SK-N-SH (cell line): ENCODE measurements at regions not wholly inside any gene's neighbourhood (a gene's known extent, or its start where the extent isn't known, plus 50 kb on each side); places are given as distances from the start of the nearest gene placed in this dataset.

ENCODE experiments used
- CTCF ChIA-PET: fragments of 300-600, 350-600 bp; formaldehyde crosslinking; extraction: SDS; loops from one replicate; lab custom pipeline; 2021; lab: Yijun Ruan, JAX
- POLR2A ChIA-PET: fragments of 350-600 bp; sonication (Branson Sonifier 250); formaldehyde crosslinking; extraction: SDS; loops from one replicate; lab custom pipeline; 2020; ENCODE audit warnings: antibody characterized with exemption, inconsistent platforms; lab: Yijun Ruan, JAX
- DNase-seq: peaks from one replicate; pipeline ENCODE4 v3.0.0; 2012
- H2AFZ ChIP-seq: fragments of 200-600 bp; sonication (generic); 2 replicates; pipeline ENCODE4 v1.8.1; 2016; ENCODE audit warnings: antibody characterized with exemption, mild to moderate bottlenecking, low read depth
- H3F3A ChIP-seq: fragments of 200-600 bp; sonication (generic); replicated peaks from 2 replicates; pipeline ENCODE3; 2016; ENCODE audit warnings: antibody characterized with exemption, mild to moderate bottlenecking; ENCODE audit not compliant: insufficient read depth
- H3K27ac ChIP-seq, 2 experiments: fragments of 200-500 bp in 1 of 2; fragments of 200-600 bp in 1 of 2; sonication (Bioruptor generic) in 1 of 2; sonication (generic), shearing (Covaris generic) in 1 of 2; 2 replicates each; pipeline versions ENCODE4 v1.5.1 to v1.6.1; 2014 to 2016; ENCODE audit warnings: low read depth in 2 of 2, inconsistent platforms in 1 of 2, low read length in 1 of 2, mild to moderate bottlenecking in 1 of 2, mixed read lengths in 1 of 2
- H3K27me3 ChIP-seq: fragments of 200-600 bp; sonication (generic), shearing (Covaris generic); 2 replicates; pipeline ENCODE4 v1.6.1; 2016; ENCODE audit warnings: mixed run types; ENCODE audit not compliant: insufficient read depth
- H3K36me3 ChIP-seq, 2 experiments: fragments of 200-500 bp in 1 of 2; fragments of 200-600 bp in 1 of 2; sonication (Bioruptor generic) in 1 of 2; sonication (generic) in 1 of 2; replicated peaks in 1 of 2; 2 replicates each; pipeline versions ENCODE3 to v1.5.1; 2014 to 2016; ENCODE audit warnings: low read length in 1 of 2, mild to moderate bottlenecking in 1 of 2; ENCODE audit not compliant: insufficient read depth in 2 of 2, control insufficient read depth in 1 of 2
- H3K4me1 ChIP-seq, 2 experiments: fragments of 200-500 bp in 1 of 2; fragments of 200-600 bp in 1 of 2; sonication (Bioruptor generic) in 1 of 2; sonication (generic), shearing (Covaris generic) in 1 of 2; 2 replicates each; pipeline versions ENCODE4 v1.5.1 to v1.6.1; 2014 to 2016; ENCODE audit warnings: low read depth in 1 of 2, low read length in 1 of 2, mixed run types in 1 of 2; ENCODE audit not compliant: insufficient read depth in 2 of 2, control insufficient read depth in 1 of 2
- H3K4me2 ChIP-seq: fragments of 200-600 bp; sonication (generic), shearing (Covaris generic); 2 replicates; pipeline ENCODE4 v1.6.1; 2017; ENCODE audit warnings: mixed run types
- H3K4me3 ChIP-seq, 2 experiments: fragments of 200-500 bp in 1 of 2; fragments of 200-600 bp in 1 of 2; sonication (Bioruptor generic) in 1 of 2; sonication (generic), shearing (Covaris generic) in 1 of 2; 2 replicates each; pipeline versions ENCODE4 v1.5.1 to v1.8.1; 2014 to 2016; ENCODE audit warnings: low read depth in 2 of 2, inconsistent platforms in 1 of 2, low read length in 1 of 2, mild to moderate bottlenecking in 1 of 2, mixed read lengths in 1 of 2, moderate library complexity in 1 of 2
- H3K79me2 ChIP-seq: fragments of 200-600 bp; sonication (generic); 2 replicates; pipeline ENCODE4 v1.8.1; 2017; ENCODE audit warnings: mild to moderate bottlenecking; ENCODE audit not compliant: insufficient read depth
- H3K9ac ChIP-seq: fragments of 200-600 bp; sonication (generic); 2 replicates; pipeline ENCODE4 v1.6.1; 2017; ENCODE audit warnings: mixed run types
- H3K9me2 ChIP-seq: fragments of 200-600 bp; sonication (generic); 2 replicates; pipeline ENCODE4 v1.6.1; 2017; ENCODE audit warnings: mixed run types
- H3K9me3 ChIP-seq: fragments of 200-600 bp; sonication (generic); 2 replicates; pipeline ENCODE4 v1.6.1; 2017; ENCODE audit warnings: mixed run types, mild to moderate bottlenecking, moderate library complexity
- H4K20me1 ChIP-seq: fragments of 200-600 bp; sonication (generic); 2 replicates; pipeline ENCODE4 v1.6.1; 2017; ENCODE audit warnings: mild to moderate bottlenecking, mixed run types; ENCODE audit not compliant: insufficient read depth
- CHD2 ChIP-seq: fragments of 150-350 bp; IDR thresholded peaks from 2 replicates; pipeline ENCODE4 v1.6.1; 2018; ENCODE audit warnings: low read length; ENCODE audit not compliant: partially characterized antibody
- ELF1 ChIP-seq: IDR thresholded peaks from 2 replicates; pipeline ENCODE4 v1.4.0; 2012
- EP300 ChIP-seq, 2 experiments: IDR thresholded peaks; 2 replicates each; pipeline versions ENCODE4 v1.4.0 to v1.6.1; 2012; ENCODE audit warnings: borderline replicate concordance in 1 of 2, low read depth in 1 of 2, low read length in 1 of 2
- EZH2phosphoT487 ChIP-seq: fragments of 200-600 bp; sonication (generic); IDR thresholded peaks from 2 replicates; pipeline ENCODE4 v1.6.1; 2017; ENCODE audit warnings: low read depth, mixed run types, mild to moderate bottlenecking, antibody characterized with exemption, moderate library complexity, borderline replicate concordance
- FOSL2 ChIP-seq: IDR thresholded peaks from 2 replicates; pipeline ENCODE4 v1.4.0; 2012; ENCODE audit warnings: low read depth, mild to moderate bottlenecking, moderate library complexity, borderline replicate concordance
- FOXM1 ChIP-seq: IDR thresholded peaks from 2 replicates; pipeline ENCODE4 v1.4.0; 2012; ENCODE audit warnings: low read depth, mild to moderate bottlenecking
- GABPA ChIP-seq: IDR thresholded peaks from 2 replicates; pipeline ENCODE4 v1.4.0; 2012; ENCODE audit warnings: low read depth, mild to moderate bottlenecking
- JUND ChIP-seq: IDR thresholded peaks from 2 replicates; pipeline ENCODE4 v1.4.0; 2012
- MAX ChIP-seq: IDR thresholded peaks from 2 replicates; pipeline ENCODE4 v1.4.0; 2012; ENCODE audit warnings: low read depth
- NFIC ChIP-seq: IDR thresholded peaks from 2 replicates; pipeline ENCODE4 v1.4.0; 2012; ENCODE audit warnings: borderline replicate concordance
- NRF1 ChIP-seq: IDR thresholded peaks from 2 replicates; pipeline ENCODE4 v1.6.1; 2012; ENCODE audit warnings: low read depth, mild to moderate bottlenecking, low read length
- POLR2AphosphoS5 ChIP-seq: IDR thresholded peaks from 2 replicates; pipeline ENCODE4 v1.6.1; 2012; ENCODE audit warnings: low read depth, low read length
- RFX5 ChIP-seq: IDR thresholded peaks from 2 replicates; pipeline ENCODE4 v1.6.1; 2012; ENCODE audit warnings: mild to moderate bottlenecking, improper control_type of control experiment, low read length
- RXRA ChIP-seq: IDR thresholded peaks from 2 replicates; pipeline ENCODE4 v1.4.0; 2012; ENCODE audit warnings: low read depth, mild to moderate bottlenecking, borderline replicate concordance
- SIN3A ChIP-seq: IDR thresholded peaks from 2 replicates; pipeline ENCODE4 v1.6.1; 2012; ENCODE audit warnings: low read depth, mild to moderate bottlenecking, low read length, moderate library complexity, borderline replicate concordance
- SMC3 ChIP-seq: IDR thresholded peaks from 2 replicates; pipeline ENCODE4 v1.6.1; 2012; ENCODE audit warnings: low read depth, low read length, improper control_type of control experiment
- TAF1 ChIP-seq: IDR thresholded peaks from 2 replicates; pipeline ENCODE4 v1.6.1; 2012; ENCODE audit warnings: low read depth, mild to moderate bottlenecking, low read length, moderate library complexity, borderline replicate concordance
- TEAD4 ChIP-seq: IDR thresholded peaks from 2 replicates; pipeline ENCODE4 v1.4.0; 2012; ENCODE audit warnings: mild to moderate bottlenecking, borderline replicate concordance; ENCODE audit not compliant: insufficient read depth
- USF2 ChIP-seq: fragments of 150-350 bp; IDR thresholded peaks from 2 replicates; pipeline ENCODE4 v1.6.1; 2017; ENCODE audit warnings: antibody characterized with exemption, low read length, low read depth, borderline replicate concordance
- YY1 ChIP-seq: IDR thresholded peaks from 2 replicates; pipeline ENCODE4 v1.4.0; 2012; ENCODE audit warnings: low read depth, mild to moderate bottlenecking
- ZBTB33 ChIP-seq: IDR thresholded peaks from 2 replicates; pipeline ENCODE4 v1.4.0; 2012; ENCODE audit warnings: low read depth, borderline replicate concordance
- WGBS: methylation state at CpG from one replicate; pipeline ENCODE4 v1.1.6; 2017; ENCODE audit warnings: low lambda C conversion rate; 5-methylcytosine and 5-hydroxymethylcytosine counted together

- no peak for TF ChIP-seq POLR2AphosphoS5
- TF ChIP-seq, all 33 proteins: peak for 0
- CTCF ChIA-PET, result no interaction called here
- POLR2A ChIA-PET, result no interaction called here
- H3K4me1 ChIP-seq, result peaks cover 0 to 3% of the 10 kb centered on the region in 2 experiments; a peak in 1 of 4 replicates
- 56% methylated on average over 5 of the region's 5 CpGs for WGBS
- no peaks in the 10 kb centered on the region for H3K79me2 ChIP-seq
- no peaks in the 10 kb centered on the region for H3F3A ChIP-seq
- H4K20me1 ChIP-seq, result no peaks in the 10 kb centered on the region
- no peak overlapping the region for H3K27ac ChIP-seq
- H3K9ac ChIP-seq, result no peak overlapping the region
- no peak overlapping the region for H3K4me2 ChIP-seq
- H2AFZ ChIP-seq, result no peak overlapping the region
- DNase-seq, result no peak
- no peaks in the 10 kb centered on the region for H3K27me3 ChIP-seq
- no peaks in the 10 kb centered on the region for H3K36me3 ChIP-seq
- H3K4me3 ChIP-seq, result no peak overlapping the region
- H3K9me3 ChIP-seq, result no peaks in the 10 kb centered on the region
- no peaks in the 10 kb centered on the region for H3K9me2 ChIP-seq
Measured at GRCh38 chr1:21357161-21357560, 66.9 kb upstream of the ECE1 start.

- Histone ChIP-seq H2AFZ (no peak overlapping the region), H3K4me1 (no peaks in the 10 kb centered on the region), H3K9me2 (no peaks in the 10 kb centered on the region), H3K27ac (no peak overlapping the region), H3K4me2 (no peak overlapping the region), H3K36me3 (no peaks in the 10 kb centered on the region), H3K9me3 (no peaks in the 10 kb centered on the region), H3K4me3 (no peak overlapping the region), H3F3A (no peaks in the 10 kb centered on the region), H3K9ac (no peak overlapping the region), H3K27me3 (no peaks in the 10 kb centered on the region), H4K20me1 (no peaks in the 10 kb centered on the region), H3K79me2 (no peaks in the 10 kb centered on the region)
- POLR2A ChIA-PET, result no interaction called here
- no peak for TF ChIP-seq RXRA
- no peak for TF ChIP-seq SIN3A
- TF ChIP-seq NFIC, result no peak
- no peak for TF ChIP-seq EP300 (IDR thresholded peaks at IDR 0.05; ENCODE audit: borderline replicate concordance in 1 of 2, low read depth in 1 of 2, low read length in 1 of 2)
- no peak for TF ChIP-seq YY1
- TF ChIP-seq USF2, result no peak
- CTCF ChIA-PET, result interaction anchor here (0.6 to 1.7 kb wide), 3 partner anchors 11 to 181 kb away, joined by 3 to 7 read pairs (median 5); no protein-coding TSS in a partner anchor
- DNase-seq, result no peak
- WGBS, result 79% methylated on average over 5 of the region's 6 CpGs
Measured at GRCh38 chr1:21355956-21356355, 65.7 kb upstream of the ECE1 start.

- CTCF ChIA-PET, result interaction anchor here (0.7 to 5.2 kb wide), 5 partner anchors 16 to 221 kb away, joined by 3 to 33 read pairs (median 5); no protein-coding TSS in a partner anchor
- Histone ChIP-seq H3K4me3 (no peak overlapping the region), H3K27ac (no peak overlapping the region), H3K79me2 (no peaks in the 10 kb centered on the region), H3K9ac (no peak overlapping the region), H3K27me3 (no peaks in the 10 kb centered on the region), H3K36me3 (no peaks in the 10 kb centered on the region), H3F3A (no peaks in the 10 kb centered on the region), H3K9me3 (no peaks in the 10 kb centered on the region), H2AFZ (no peak overlapping the region), H3K9me2 (no peaks in the 10 kb centered on the region), H3K4me2 (no peak overlapping the region), H3K4me1 (no peaks in the 10 kb centered on the region), H4K20me1 (no peaks in the 10 kb centered on the region)
- POLR2A ChIA-PET, result no interaction called here
- DNase-seq, result no peak
- no peak for TF ChIP-seq FOXM1
- TF ChIP-seq JUND, result no peak
- no peak for TF ChIP-seq SMC3
- TF ChIP-seq EP300 (IDR thresholded peaks at IDR 0.05; ENCODE audit: borderline replicate concordance in 1 of 2, low read depth in 1 of 2, low read length in 1 of 2), result no peak
- no peak for TF ChIP-seq YY1
- TF ChIP-seq RFX5, result no peak
- TF ChIP-seq FOSL2, result no peak
- TF ChIP-seq ZBTB33, result no peak
- no peak for TF ChIP-seq GABPA
- TF ChIP-seq MAX, result no peak
- TF ChIP-seq POLR2AphosphoS5, result no peak
- no peak for TF ChIP-seq TAF1
- TF ChIP-seq EZH2phosphoT487, result no peak
- TF ChIP-seq TEAD4, result no peak
- no peak for TF ChIP-seq CHD2
- TF ChIP-seq SIN3A, result no peak
- TF ChIP-seq ELF1, result no peak
- no peak for TF ChIP-seq RXRA
- no peak for TF ChIP-seq NRF1
Measured at GRCh38 chr1:21352586-21352985, 62.3 kb upstream of the ECE1 start.
